GM21825 (cell line): ENCODE measurements at regions not wholly inside any gene's neighbourhood (a gene's known extent, or its start where the extent isn't known, plus 50 kb on each side); places are given as distances from the start of the nearest gene placed in this dataset.
"Not testable (repeated sequence)": the region's sequence is repeated elsewhere in the genome, so short reads cannot be mapped to it uniquely, and the experiment has no call there.

Source experiments
- ATAC-seq: cut with Tn5 transposase; IDR thresholded peaks from one replicate; pipeline ENCODE4 v1.9.1; 2021; ENCODE audit warnings: mild to moderate bottlenecking, moderate library complexity; ENCODE audit not compliant: unreplicated experiment

DNA sequence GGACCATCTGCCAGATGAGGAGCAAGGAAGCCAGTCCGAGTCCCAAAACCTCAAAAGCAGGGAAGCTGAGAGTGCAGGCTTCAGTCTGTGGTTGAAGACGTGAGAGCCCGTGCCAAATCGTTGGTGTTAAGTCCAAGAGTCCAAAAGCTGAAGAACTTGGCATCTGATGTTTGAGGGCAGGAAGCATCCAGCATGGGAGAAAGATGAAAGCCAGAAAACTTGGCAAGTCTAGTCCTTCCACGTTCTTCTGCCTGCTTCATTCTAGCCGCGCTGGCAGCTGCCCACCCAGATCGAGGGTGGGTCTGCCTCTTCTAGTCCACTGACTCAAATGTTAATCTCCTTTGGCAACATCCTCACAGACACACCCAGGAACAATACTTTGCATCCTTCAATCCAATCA lies 293.8 kb downstream of the RDH14 start:
- ATAC-seq, result not testable (repeated sequence)

DNA sequence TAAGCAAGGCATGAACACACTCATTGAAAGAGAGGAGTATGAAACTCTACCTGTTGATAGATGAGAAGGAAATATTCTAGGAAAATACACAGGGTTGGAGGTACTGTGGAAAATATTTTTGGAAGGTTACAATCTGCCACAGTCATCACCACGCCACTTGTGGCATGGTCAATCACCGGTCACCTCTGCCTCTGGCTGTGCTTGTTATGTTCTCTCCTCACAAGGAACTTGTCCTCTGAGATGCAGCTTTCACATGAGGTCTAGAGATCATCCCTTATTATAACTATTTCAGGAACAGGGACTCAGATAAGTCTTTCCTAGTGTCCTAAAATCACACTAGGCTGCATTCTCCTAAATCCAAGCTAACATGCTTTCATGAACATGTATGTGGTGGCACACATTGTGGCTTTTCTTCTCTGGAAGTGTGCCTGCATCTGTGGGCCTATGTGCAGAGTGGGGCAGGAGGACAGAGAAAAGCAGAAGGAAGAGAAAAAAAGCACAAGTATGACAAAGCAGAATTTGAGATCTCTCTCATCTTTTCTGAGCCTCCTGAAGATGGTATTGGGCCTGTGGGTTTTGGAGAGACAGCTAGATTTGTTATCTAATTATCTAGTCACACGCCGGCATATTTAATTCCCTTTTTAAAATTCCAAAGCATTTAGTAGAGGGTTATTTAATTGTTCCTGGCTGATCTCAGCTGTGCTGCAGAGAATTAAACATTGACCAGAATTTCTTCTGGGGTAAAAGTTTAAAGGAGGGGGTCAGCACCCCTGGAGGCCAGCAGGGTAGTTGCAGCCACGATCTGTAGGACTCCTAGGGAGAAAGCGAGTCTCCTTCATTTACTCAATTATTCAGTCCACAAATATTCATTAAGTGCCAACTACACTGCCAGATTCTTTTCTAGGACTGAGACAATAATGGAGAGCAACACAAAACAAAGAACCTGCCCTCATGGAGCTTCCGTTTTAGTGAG lies 294.6 kb downstream of the RDH14 start:
- no peak for ATAC-seq

DNA sequence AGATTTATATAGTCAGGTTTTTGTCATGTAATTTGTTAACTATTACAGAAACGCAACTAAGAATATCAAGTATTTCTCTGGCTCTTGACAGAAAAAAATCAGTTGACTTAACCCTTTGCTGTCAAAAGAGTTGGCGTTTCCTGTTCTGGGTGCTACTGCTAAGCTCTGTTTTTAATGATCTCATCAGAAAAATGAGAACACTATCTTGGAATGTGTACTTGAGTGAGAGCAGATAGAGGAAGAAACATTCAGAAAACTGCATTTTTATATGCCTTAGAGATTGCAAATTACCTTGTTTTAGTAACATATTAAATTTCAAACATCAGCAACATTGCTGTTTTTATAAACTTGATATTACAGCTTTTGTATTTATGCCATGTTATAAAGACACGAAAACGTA lies 297.9 kb downstream of the RDH14 start:
- no peak for ATAC-seq

DNA sequence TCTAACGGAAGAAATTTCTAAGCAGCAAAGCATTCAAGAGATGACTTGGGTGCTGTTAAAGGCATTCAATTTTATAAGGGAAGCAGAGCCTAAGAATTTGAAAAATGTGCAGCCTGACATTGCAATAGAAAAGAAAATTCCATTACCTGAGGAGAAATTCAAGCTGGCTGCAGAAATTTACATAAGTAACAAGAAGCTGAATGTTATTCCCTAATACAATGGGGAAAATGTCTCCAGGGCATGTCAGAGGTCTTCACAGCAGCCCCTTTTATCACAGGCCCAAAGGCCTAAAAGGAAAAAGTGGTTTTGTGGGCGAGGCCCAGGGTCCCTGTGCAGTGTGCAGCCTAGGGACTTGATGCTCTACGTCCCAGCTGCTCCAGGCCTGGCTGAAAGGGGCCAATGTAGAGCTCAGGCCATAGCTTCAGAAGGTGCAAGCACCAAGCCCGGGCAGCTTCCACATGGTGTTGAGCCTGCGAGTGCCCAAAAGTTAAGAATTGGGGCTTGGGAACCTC lies 306.7 kb downstream of the RDH14 start:
- no peak for ATAC-seq

DNA sequence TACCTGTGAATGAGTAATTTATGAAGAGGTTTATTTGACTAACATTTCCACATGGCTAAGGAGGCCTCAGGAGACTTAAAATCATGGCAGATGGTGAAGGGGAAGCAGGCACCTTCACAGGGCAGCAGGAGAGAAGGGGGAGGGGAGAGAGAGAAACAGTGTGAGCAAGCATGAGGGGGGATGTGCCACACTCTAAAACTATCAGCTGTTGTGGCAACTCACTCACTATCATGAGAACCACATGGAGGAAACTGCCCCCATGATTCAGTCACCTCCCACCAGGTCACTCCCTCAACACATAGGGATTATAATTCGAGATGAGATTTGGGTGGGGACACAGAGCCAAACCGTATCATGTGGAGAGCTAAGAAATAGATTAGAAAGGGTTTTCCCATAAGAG lies 309.0 kb downstream of the RDH14 start:
- ATAC-seq, result no peak

DNA sequence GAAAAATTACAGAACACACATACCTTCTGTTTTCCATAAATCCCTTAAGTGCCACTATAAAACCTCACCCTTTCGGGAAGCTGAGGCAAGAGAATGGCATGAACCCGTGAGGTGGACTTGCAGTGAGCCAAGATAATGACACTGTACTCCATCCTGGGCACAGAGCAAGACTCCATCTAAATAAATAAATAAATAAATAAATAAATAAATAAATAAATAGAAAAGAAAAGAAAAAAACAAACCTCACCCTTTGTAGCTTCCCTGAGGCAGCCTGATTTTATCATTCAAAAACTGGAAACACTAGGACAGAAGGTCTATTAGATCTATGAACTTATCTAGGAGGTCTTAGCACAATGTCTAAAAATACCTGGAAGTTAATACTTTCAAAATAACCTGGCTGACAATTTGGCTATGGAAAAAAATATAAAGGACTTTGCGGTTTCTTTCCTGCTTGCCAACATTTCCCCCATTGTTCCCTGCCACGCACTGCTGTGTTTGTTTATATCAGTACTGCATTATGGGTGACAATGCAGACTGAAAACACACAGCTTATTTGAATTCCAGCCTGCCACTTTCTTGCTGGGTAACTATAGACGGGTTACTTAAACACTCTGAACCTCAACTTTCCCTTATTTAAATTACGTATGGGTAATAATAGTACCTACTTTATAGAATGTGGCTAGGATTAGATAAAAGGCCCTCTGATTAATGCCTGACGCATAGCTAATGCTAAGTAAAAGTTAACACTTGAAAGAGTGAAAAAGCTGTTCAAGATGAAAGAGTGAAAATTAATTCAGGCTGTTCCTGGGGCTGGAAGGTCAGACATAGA lies 313.0 kb downstream of the RDH14 start:
- no peak for ATAC-seq

DNA sequence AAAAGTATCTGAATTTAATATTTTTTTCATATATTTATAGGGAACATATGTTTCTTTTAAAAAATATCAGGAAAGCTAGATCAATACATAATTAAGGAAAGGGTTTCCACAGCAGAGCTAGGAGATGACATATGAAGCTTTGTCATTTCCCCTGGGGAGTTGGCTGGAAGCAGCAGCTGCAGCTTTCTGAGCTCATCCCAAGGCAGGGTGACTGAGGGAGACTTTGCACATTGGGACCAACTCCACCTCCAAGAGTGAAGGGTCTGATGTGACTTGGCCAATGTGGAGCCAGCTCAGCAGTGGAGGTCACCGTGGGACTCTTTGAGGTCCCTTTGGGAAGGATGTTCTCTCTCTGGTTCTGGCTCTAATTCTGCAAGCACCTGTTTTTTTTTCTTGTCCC lies 315.1 kb downstream of the RDH14 start:
- ATAC-seq, result no peak

DNA sequence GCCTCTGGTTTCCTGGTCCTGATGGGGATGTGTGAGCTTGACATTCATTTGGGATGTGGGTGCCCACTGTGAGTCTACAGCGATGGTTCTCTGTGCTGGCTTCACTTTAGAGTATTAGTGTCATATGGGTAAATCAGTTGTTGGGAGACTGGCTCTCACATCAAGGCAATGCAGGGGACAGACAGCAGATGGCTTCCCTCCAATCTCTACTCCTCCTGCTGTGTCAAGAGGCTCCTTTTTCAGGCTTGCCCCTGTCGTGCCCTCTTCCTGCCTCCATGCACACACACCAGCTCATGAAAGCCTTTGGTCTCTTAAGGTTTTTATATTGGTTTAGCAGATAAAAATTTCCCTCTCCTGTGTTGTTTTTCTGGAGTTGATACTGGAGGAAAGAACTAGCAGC lies 315.6 kb downstream of the RDH14 start:
- no peak for ATAC-seq

DNA sequence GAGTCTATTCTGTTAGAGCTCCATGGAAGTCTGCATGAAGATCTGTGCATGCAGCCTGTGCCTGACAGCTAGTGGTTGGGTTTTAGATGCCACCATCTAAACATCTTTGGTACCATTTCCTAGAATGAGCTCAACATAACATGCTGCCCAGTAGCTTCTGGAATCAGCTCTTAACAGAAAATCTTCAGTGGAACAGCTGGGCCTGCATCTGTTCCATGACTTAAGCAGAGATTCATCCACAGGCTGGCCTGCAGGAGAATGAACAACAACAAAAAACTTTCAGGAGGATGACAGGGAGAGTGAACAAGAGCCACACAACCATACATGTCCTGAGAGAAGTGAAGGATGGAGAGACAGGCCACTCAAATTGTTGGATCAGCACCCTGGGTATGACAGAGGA lies 316.6 kb downstream of the RDH14 start:
- no peak for ATAC-seq

DNA sequence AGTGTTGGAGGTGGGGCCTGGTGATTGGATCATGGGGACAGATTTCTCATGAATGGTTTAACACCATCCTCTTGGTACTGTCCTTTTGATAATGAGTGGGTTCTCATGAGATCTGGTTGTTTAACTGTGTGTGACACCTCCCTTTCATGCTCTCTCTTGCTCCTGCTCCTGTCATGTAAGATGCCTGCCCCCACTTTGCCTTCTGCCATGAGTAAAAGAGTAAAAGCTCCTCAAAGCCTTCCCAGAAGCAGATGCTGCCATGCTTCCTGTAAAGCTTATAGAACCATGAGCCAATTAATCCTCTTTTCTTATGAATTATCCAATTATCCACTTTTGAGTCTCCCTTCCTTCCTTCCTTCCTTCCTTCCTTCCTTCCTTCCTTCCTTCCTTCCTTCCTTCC lies 317.7 kb downstream of the RDH14 start:
- ATAC-seq, result no peak

DNA sequence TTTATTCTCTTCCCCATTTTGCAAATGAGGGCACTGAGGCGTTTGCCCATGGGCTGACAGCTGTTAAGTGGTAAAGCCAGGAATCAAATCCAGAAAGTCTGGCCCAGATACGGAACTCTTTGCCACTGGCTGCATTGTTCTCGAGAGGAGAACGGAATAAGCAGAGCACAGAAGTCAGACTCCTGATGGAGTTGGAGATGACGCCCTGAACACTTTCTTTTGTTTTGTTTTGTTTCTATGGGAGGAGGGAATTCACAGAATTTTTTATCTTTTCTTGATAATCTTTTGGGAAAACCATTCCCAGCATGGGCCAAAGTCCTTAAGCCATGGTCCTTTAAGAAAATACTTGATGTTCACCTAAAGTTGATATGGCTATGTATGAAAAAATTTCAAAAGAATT lies 322.2 kb downstream of the RDH14 start:
- no peak for ATAC-seq

DNA sequence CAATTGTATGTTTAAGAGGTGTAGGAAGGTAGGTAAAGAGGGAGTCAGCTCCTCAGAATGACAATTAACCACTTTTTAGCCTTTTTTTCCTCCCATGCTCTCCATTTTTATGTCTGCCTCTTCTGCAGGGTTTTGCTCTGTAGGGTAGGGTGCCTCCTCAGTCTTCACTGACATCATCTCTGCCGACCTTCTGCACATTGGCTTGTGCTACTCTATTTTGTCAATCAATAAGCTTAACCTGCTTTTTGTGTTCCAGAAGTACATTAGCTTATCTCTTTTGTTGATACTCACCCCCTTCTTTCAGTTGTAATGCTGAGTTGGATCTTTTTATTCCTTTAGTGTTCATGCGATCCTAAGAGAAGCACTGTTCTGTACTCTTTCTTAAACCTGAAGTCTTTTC lies 323.2 kb downstream of the RDH14 start:
- ATAC-seq, result no peak

DNA sequence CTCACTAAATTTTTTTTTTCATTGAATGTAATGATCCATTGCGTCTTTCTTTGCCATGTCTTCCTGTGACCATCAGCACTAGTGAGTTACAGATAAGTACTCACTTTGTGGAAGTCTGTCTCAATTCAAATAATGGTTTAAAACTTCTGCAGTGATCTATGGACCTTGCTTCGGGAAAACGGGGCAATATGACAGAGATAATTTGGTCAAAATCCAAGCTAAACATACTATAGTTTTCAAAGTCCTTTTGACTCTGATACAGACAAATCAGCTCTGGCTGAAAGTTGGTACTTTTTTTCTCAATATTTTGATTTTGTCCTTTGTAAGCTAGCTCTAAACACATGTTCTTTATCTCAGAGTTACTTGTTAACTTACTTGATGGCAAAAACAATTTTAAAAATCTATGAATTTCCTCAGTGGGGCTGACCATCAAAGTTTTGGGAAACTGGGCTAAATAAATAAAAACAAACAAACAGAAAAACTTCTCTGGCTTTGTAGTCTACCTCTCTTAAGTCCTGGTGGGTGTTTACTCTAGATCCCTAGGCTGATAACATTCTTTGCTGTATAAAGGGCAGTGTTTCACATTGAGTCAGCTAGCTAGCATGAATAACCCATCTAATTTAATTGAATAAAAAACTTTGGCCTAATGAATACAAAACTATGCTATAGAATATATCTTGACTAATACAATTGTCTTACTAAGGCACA lies 327.6 kb downstream of the RDH14 start:
- no peak for ATAC-seq

DNA sequence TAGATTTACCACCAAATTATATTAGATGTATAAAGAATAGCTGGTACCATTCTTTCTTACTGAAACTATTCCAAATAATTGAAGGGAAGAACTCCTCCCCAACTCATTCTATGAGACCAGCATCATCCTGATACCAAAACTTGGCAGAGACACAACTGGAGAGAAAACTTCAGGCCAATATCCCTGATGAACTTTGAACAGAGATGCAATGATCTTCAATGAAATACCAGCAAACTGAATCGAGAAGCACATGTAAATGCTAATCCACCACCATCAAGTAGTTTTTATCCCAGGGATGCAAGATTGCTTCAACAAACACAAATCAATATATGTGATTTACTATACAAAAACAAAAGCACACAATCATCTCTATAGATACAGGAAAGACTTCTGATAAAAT lies 329.8 kb downstream of the RDH14 start:
- ATAC-seq, result no peak

DNA sequence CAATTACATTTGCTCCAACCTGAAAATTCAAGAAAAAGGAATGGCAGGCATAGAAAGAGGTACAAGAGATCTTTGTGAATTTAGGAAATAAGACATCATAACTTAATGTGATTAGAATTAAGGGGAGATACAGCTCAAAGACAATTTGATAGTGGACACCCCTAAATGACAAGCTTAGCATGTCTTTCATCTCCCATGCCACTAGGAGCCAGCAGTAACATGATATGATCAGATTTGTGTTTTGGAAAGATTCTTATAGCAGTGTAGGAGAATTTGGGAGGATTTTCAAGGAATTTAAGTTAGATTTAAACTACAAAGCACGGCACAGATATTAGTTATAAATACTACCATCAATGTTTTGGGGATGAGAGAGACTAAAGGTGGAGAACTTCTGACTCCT lies 340.8 kb downstream of the RDH14 start:
- no peak for ATAC-seq

DNA sequence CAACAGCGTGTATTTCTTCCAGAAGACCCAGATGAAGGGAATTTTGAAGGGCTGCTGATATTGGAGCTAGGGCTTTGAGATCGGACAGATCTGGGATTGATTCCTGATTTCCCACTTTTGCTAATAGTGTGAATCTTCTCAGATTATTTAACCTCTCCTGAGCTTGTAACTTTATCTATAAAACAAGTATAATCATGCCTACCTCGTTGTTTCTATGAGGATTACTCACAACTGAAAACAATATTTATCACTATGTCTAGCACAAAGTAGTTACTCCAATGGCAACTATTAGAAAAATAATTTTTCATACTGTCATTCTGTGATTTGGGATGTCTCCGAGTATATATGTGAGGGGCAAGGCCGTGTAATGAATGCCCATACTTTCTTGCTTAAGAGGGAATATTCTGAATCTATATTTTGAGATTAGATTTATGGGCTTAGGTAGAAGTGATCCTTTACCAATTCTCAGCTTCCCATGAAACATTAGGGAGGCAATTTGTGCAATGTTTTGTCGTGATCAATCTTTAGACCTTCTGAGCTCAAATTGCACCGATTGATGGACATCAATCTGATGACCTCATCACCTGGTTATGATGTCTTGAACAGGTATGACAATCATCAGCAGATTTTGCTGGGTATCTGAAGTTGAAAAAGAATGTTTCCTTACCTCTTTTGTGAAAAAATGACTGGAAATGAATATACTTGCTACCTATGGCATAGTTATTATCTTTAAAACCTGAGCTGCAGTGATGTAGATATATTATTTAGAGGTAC lies 339.9 kb downstream of the KCNS3 start:
- ATAC-seq, result no peak

DNA sequence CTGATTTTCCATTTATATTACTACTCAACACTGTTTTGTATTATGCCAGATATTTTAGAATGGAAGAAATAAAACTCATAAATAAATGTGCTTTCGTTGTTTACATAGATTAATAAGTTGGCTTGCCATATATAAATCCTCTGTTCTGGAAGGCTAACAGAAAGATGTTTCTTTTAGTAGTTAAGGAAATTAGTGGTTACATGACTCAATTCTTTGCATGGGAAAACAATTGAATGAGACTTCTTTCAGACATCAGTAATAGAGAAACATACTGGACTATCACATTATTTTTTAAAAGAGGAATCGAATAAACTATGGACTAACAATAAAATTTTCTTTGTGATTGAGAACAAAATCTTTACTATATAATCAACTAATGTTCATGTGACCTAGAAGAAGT lies 336.5 kb downstream of the KCNS3 start:
- ATAC-seq, result no peak

DNA sequence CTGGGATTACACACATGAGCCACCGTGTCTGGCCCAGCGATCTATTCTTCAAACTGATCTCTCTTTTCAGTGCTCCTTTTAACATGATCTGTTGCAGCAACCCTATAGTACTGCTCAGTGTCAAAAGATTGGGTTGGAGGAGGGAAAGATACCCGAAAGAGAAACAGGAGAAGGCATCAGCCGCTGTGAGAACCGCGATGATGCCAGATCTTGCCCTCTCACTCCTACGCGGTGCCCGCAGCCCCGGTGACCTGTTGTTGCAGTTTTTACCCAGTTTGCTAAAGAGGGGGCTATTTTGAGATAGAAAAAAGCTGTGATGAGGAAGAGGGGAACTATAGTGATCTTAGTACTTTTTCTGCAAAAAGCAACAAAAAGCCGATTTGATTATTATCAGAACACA lies 335.5 kb downstream of the KCNS3 start:
- ATAC-seq, result no peak

DNA sequence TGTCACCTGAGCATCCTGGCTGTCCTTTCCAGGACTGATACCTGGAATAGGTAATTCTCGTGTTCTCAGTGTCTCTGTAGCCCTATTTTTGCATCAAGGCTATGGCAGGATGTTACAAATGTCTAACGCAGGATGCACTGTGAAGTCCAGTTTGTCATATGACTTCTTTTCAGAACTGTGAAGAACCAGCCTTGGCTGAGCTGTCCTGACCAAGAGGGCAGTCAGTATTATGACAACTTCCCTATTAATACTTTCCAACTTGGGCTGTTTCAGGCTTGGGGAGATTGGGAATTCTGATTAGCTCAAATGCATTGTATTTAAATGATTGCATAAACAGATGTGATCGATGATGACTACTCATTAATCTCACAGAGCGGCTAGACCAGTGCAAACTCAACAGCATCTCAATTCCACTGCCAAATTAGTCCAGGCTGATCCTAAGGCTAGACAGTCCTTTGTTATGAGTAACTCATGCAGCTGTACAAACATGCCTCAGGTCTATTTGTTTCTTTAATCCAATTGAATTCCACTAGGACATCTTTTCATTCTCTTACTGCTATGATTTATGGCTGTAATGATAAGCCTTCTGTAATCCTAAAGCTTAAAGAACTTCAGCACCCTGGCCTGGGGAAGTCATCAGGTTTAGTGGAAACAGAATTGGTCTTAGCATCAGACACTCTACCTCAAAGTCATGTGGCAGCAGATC lies 331.6 kb downstream of the KCNS3 start:
- no peak for ATAC-seq

DNA sequence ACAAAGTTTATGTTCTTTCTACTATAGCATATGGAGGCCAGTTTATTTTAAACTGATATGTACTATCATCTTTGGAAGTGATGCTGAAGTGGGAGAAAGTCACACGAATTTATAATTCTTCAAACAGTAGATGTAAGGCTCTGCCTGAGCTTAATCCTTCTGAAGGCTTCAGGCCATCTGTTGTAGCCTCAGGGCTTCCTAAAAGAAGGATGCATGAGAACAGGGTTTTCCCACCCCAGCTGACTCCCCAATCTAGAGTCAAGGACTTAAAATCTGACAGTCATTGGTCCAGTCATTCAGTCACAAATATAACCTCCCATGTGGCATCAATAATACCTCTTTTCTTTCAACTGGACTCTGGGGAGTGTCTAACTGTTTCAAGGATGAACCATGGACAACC lies 330.5 kb downstream of the KCNS3 start:
- no peak for ATAC-seq
